ENCODE measurements at regions not wholly inside any gene's neighbourhood (a gene's known extent, or its start where the extent isn't known, plus 50 kb on each side); places are given as distances from the start of the nearest gene placed in this dataset.

GRCh38 chr20:42020316-42020715 lies 402.1 kb upstream of the CHD6 start:
- DNase-seq (ENCODE audit: low read depth) = no peak
- no peaks in the 10 kb centered on the region for H3K36me3 ChIP-seq (ENCODE audit: control insufficient read depth, insufficient read depth, low read length, severe bottlenecking)

DNA sequence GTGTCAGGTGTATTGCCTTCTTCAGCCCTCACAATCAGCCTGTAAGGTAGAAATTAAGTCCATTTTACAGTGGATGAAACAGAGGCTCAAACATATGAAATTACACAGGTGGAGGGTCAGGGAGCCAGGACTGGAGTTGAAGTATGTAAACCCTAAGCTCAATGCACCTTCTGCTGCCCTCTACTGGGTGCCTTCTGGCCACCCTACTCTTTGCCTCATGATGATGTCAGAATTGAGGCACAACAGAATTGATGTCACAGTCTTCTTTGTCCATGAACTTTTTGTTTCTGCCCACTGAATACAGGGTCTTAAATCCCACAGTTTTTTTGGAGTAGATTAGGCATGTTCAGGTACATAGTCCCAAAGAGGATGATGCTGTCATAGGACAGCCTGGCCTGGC lies 400.8 kb upstream of the CHD6 start:
- Histone ChIP-seq H3K9me3 (ENCODE audit: control insufficient read depth, low read length) (no peaks in the 10 kb centered on the region), H3K4me3 (ENCODE audit: low read length) (no peak overlapping the region), H3K36me3 (ENCODE audit: control insufficient read depth, insufficient read depth, low read length, severe bottlenecking) (no peaks in the 10 kb centered on the region), H3K27me3 (replicated peaks; ENCODE audit: control insufficient read depth, insufficient read depth, low read length) (no peaks in the 10 kb centered on the region), H3K9ac (ENCODE audit: low read length) (no peak overlapping the region), H3K4me1 (ENCODE audit: control insufficient read depth, insufficient read depth, low read length) (no peaks in the 10 kb centered on the region)
- no peak for DNase-seq (ENCODE audit: low read depth)

More at GRCh38 chr20:42020316-42020715, 402.1 kb upstream of the CHD6 start:
- no peaks in the 10 kb centered on the region for H3K27me3 ChIP-seq (replicated peaks; ENCODE audit: control insufficient read depth, insufficient read depth, low read length)
- H3K9ac ChIP-seq (ENCODE audit: low read length) = no peak overlapping the region
- no peaks in the 10 kb centered on the region for H3K4me1 ChIP-seq (ENCODE audit: control insufficient read depth, insufficient read depth, low read length)
- H3K4me3 ChIP-seq (ENCODE audit: low read length) = no peak overlapping the region
- H3K9me3 ChIP-seq (ENCODE audit: control insufficient read depth, low read length) = no peaks in the 10 kb centered on the region

DNA sequence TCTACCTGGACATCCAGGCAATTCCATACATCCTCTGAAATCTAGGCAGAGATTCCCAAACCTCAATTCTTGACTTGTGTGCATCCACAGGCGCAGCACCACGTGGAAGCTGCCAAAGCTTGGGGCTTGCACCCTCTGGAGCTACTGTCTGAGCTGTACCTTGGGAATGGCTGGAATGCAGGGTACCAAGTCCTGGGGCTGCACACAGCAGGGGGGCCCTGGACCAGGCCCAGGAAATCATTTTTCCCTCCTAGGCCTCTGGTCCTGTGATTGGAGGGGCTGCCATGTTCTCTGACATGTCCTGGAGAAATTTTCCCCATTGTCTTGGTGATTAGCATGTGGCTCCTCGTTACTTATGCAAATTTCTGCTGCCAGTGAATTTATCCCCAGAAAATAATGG lies 391.9 kb upstream of the CHD6 start:
- no peak for DNase-seq (ENCODE audit: low read depth)
- no peak overlapping the region for H3K9ac ChIP-seq (ENCODE audit: low read length)
- H3K4me1 ChIP-seq (ENCODE audit: control insufficient read depth, insufficient read depth, low read length) = no peaks in the 10 kb centered on the region
- no peak overlapping the region for H3K4me3 ChIP-seq (ENCODE audit: low read length)
- peaks cover 3% of the 10 kb centered on the region for H3K27me3 ChIP-seq (replicated peaks; ENCODE audit: control insufficient read depth, insufficient read depth, low read length)
- no peaks in the 10 kb centered on the region for H3K36me3 ChIP-seq (ENCODE audit: control insufficient read depth, insufficient read depth, low read length, severe bottlenecking)
- H3K9me3 ChIP-seq (ENCODE audit: control insufficient read depth, low read length) = no peaks in the 10 kb centered on the region

DNA sequence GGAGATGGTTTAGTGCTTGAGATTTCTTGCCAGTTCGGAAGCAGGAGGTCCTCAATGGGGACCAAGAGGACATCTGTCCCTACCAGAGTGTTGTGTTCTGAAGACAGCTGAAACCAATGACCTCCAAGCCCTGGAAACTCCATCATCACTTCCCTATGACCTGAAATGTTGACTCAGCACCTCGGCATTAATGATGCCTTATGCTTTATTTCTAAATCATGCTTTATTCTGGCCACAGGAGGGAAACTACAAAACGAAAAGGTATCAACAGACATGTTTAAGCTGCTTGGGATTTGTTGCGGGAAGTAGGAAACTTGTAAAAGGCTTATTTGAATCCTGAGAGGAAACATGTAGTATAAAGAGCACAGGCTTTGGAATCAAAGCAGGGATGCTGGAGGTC lies 389.1 kb upstream of the CHD6 start:
- Histone ChIP-seq H3K4me1 (ENCODE audit: control insufficient read depth, insufficient read depth, low read length) (no peaks in the 10 kb centered on the region), H3K9me3 (ENCODE audit: control insufficient read depth, low read length) (no peaks in the 10 kb centered on the region), H3K27me3 (replicated peaks; ENCODE audit: control insufficient read depth, insufficient read depth, low read length) (peaks cover 3% of the 10 kb centered on the region), H3K4me3 (ENCODE audit: low read length) (no peak overlapping the region), H3K9ac (ENCODE audit: low read length) (no peak overlapping the region), H3K36me3 (ENCODE audit: control insufficient read depth, insufficient read depth, low read length, severe bottlenecking) (no peaks in the 10 kb centered on the region)
- DNase-seq (ENCODE audit: low read depth) = no peak

DNA sequence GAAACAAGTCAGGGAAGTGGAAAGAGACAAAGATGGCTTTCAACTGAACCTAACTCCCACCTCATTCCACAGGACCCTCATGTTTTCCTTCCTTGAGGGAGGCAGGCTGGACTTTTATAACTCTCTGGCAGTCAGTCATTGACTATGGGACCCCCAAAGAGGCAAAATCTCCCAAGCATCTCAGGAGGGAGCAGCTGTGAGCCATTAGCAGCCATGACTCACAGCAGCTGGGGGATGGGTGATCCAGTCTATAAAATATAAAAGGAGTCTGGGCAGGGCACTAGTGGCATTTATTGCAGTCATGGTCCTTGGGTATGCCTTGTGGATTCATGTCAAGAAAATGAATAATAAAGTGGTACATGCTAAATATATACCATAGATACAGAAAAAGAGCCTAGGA lies 387.0 kb upstream of the CHD6 start:
- no peaks in the 10 kb centered on the region for H3K9me3 ChIP-seq (ENCODE audit: control insufficient read depth, low read length)
- H3K4me1 ChIP-seq (ENCODE audit: control insufficient read depth, insufficient read depth, low read length) = no peaks in the 10 kb centered on the region
- no peak overlapping the region for H3K4me3 ChIP-seq (ENCODE audit: low read length)
- peaks cover 3% of the 10 kb centered on the region for H3K27me3 ChIP-seq (replicated peaks; ENCODE audit: control insufficient read depth, insufficient read depth, low read length)
- H3K36me3 ChIP-seq (ENCODE audit: control insufficient read depth, insufficient read depth, low read length, severe bottlenecking) = no peaks in the 10 kb centered on the region
- no peak for DNase-seq (ENCODE audit: low read depth)
- no peak overlapping the region for H3K9ac ChIP-seq (ENCODE audit: low read length)

DNA sequence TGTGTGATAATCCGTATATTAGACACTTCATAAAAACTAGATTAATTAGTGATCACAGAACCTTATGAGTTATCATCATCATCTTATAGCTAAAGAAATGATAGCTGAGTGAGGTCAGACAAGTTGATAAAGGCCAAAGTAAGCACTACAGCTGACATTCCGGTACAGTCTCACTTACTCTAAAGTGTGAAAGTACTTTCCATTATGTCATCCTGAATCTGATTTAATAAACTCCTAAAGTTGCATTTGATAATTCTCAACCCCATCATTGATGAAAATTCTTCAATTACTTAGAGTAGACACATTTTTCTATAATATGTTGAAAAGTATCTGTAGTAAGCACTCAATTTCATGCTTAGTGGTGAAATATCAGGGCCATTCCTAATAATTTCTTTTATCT lies 385.2 kb upstream of the CHD6 start:
- H3K4me3 ChIP-seq (ENCODE audit: low read length) = no peak overlapping the region
- no peak for DNase-seq (ENCODE audit: low read depth)

GRCh38 chr20:41998539-41999341 lies 380.6 kb upstream of the CHD6 start:
- Histone ChIP-seq H3K9ac (ENCODE audit: low read length) (no peak overlapping the region), H3K27me3 (replicated peaks; ENCODE audit: control insufficient read depth, insufficient read depth, low read length) (no peaks in the 10 kb centered on the region), H3K9me3 (ENCODE audit: control insufficient read depth, low read length) (no peaks in the 10 kb centered on the region), H3K4me1 (ENCODE audit: control insufficient read depth, insufficient read depth, low read length) (no peaks in the 10 kb centered on the region), H3K36me3 (ENCODE audit: control insufficient read depth, insufficient read depth, low read length, severe bottlenecking) (no peaks in the 10 kb centered on the region), H3K4me3 (ENCODE audit: low read length) (no peak overlapping the region)
- no peak for DNase-seq (ENCODE audit: low read depth)

More for the DNA sequence above, 385.2 kb upstream of the CHD6 start:
- H3K27me3 ChIP-seq (replicated peaks; ENCODE audit: control insufficient read depth, insufficient read depth, low read length) = peaks cover 3% of the 10 kb centered on the region
- no peaks in the 10 kb centered on the region for H3K36me3 ChIP-seq (ENCODE audit: control insufficient read depth, insufficient read depth, low read length, severe bottlenecking)
- H3K9me3 ChIP-seq (ENCODE audit: control insufficient read depth, low read length) = no peaks in the 10 kb centered on the region
- no peaks in the 10 kb centered on the region for H3K4me1 ChIP-seq (ENCODE audit: control insufficient read depth, insufficient read depth, low read length)
- no peak overlapping the region for H3K9ac ChIP-seq (ENCODE audit: low read length)

DNA sequence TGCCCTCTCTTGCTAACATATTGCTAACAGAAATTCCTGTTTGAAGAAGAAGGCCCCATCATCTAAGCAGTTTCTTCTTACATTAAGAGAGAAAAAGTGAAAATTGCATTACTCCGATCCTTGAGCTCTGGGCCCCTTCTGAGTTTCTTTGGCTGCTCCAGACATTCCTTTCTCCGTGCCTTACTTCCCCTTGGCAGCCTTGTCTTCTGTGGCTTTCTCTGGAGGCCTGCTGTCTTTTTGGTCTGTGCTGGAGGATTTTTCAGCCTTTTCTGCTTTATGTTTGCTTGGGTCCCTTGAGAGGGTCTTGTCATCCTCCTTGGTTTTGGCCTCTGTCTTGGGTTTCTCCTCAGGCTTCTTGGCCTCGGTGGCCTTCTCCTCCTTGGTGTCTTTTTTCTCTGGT lies 378.8 kb upstream of the CHD6 start:
- no peak overlapping the region for H3K9ac ChIP-seq (ENCODE audit: low read length)
- DNase-seq (ENCODE audit: low read depth) = no peak
- H3K9me3 ChIP-seq (ENCODE audit: control insufficient read depth, low read length) = no peaks in the 10 kb centered on the region
- H3K27me3 ChIP-seq (replicated peaks; ENCODE audit: control insufficient read depth, insufficient read depth, low read length) = no peaks in the 10 kb centered on the region
- H3K36me3 ChIP-seq (ENCODE audit: control insufficient read depth, insufficient read depth, low read length, severe bottlenecking) = no peaks in the 10 kb centered on the region
- no peak overlapping the region for H3K4me3 ChIP-seq (ENCODE audit: low read length)
- no peaks in the 10 kb centered on the region for H3K4me1 ChIP-seq (ENCODE audit: control insufficient read depth, insufficient read depth, low read length)

GRCh38 chr20:41992481-41992880 lies 374.3 kb upstream of the CHD6 start:
- H3K9me3 ChIP-seq (ENCODE audit: control insufficient read depth, low read length) = no peaks in the 10 kb centered on the region
- no peak for DNase-seq (ENCODE audit: low read depth)
- H3K27me3 ChIP-seq (replicated peaks; ENCODE audit: control insufficient read depth, insufficient read depth, low read length) = no peaks in the 10 kb centered on the region
- H3K4me1 ChIP-seq (ENCODE audit: control insufficient read depth, insufficient read depth, low read length) = no peaks in the 10 kb centered on the region
- no peak overlapping the region for H3K4me3 ChIP-seq (ENCODE audit: low read length)
- H3K36me3 ChIP-seq (ENCODE audit: control insufficient read depth, insufficient read depth, low read length, severe bottlenecking) = no peaks in the 10 kb centered on the region
- H3K9ac ChIP-seq (ENCODE audit: low read length) = no peak overlapping the region

DNA sequence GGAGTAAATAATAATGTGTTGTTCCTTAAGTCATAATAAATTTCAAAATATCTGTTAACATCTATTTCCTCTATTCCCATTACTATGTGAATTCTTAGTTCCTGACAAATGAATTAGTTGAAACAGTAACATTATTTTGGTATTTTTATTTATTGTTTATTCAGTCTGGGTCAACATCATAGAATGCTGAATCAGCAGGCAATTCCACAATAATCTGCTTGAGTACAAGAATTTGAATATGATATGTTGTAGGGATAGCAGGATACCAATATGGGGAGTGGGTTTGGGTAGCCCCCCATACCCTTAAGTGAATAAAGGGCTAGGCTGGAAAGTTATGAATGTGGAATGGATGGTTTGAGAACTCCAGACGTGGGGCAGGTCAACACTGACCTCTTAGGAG lies 373.2 kb upstream of the CHD6 start:
- H3K36me3 ChIP-seq (ENCODE audit: control insufficient read depth, insufficient read depth, low read length, severe bottlenecking) = no peaks in the 10 kb centered on the region
- no peaks in the 10 kb centered on the region for H3K27me3 ChIP-seq (replicated peaks; ENCODE audit: control insufficient read depth, insufficient read depth, low read length)
- H3K9me3 ChIP-seq (ENCODE audit: control insufficient read depth, low read length) = peaks cover 2% of the 10 kb centered on the region
- no peaks in the 10 kb centered on the region for H3K4me1 ChIP-seq (ENCODE audit: control insufficient read depth, insufficient read depth, low read length)
- no peak overlapping the region for H3K9ac ChIP-seq (ENCODE audit: low read length)
- no peak overlapping the region for H3K4me3 ChIP-seq (ENCODE audit: low read length)
- DNase-seq (ENCODE audit: low read depth) = no peak

DNA sequence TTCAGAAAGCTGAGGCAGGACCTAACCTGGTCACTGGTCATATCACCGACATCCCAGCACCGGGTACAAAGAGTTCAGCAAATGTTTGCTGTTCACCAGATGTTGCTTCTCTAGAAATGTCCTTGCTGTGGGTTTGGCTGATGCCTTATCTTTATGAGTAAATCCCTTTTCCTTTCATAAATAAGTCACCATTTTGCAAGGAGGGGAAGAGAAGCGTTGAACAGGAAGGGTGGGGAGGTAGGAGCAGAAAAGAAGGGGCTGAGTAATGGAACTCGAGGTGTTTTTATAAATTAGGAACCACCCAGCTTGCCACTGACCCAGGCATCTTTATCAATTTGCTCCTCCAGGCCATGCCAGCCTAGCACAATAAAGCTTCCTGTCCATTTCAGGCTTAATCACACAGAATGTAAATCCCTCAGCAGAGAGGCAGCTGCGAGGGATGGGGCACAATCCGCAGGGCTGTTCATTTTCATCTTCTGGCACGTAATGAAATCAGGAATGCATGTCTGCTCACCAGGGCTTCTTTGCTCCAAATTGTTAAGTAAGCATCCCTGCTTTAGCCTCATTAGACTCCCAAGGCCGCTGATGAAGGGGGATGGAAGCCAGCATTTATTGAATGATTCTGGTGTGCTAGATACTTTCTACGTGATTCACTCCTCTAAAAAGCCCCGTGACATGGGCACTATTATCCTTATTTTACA lies 371.9 kb upstream of the CHD6 start:
- H3K4me1 ChIP-seq (ENCODE audit: control insufficient read depth, insufficient read depth, low read length) = no peaks in the 10 kb centered on the region
- peaks cover 2% of the 10 kb centered on the region for H3K9me3 ChIP-seq (ENCODE audit: control insufficient read depth, low read length)
- no peak overlapping the region for H3K9ac ChIP-seq (ENCODE audit: low read length)
- no peak for DNase-seq (ENCODE audit: low read depth)
- no peaks in the 10 kb centered on the region for H3K27me3 ChIP-seq (replicated peaks; ENCODE audit: control insufficient read depth, insufficient read depth, low read length)
- no peaks in the 10 kb centered on the region for H3K36me3 ChIP-seq (ENCODE audit: control insufficient read depth, insufficient read depth, low read length, severe bottlenecking)
- no peak overlapping the region for H3K4me3 ChIP-seq (ENCODE audit: low read length)
